GM19035 (cell line): ENCODE measurements at regions not wholly inside any gene's neighbourhood (a gene's known extent, or its start where the extent isn't known, plus 50 kb on each side); places are given as distances from the start of the nearest gene placed in this dataset.
A peak's percentile ranks its signal among the peaks of the same experiment; 100 is the strongest.
"Not testable (repeated sequence)": the region's sequence is repeated elsewhere in the genome, so short reads cannot be mapped to it uniquely, and the experiment has no call there.

Experiments
- ATAC-seq: cut with Tn5 transposase; IDR thresholded peaks from one replicate; pipeline ENCODE4 v1.9.1; 2021; ENCODE audit not compliant: unreplicated experiment

GRCh38 chr6:118719351-118720124 is 68.1 kb upstream of the CEP85L start:
- ATAC-seq = peak; percentile 45

- ATAC-seq = peak; percentile 8
Measured at GRCh38 chr6:118718903-118719302, 67.5 kb upstream of the CEP85L start.

GRCh38 chr6:118718297-118718696 is 66.9 kb upstream of the CEP85L start:
- no peak for ATAC-seq

- no peak for ATAC-seq
Measured at GRCh38 chr6:118717106-118717505, 65.7 kb upstream of the CEP85L start.

- not testable (repeated sequence) for ATAC-seq
Measured at GRCh38 chr6:118715907-118716306, 64.5 kb upstream of the CEP85L start.

- no peak for ATAC-seq
Measured at GRCh38 chr6:118715376-118715775, 64.0 kb upstream of the CEP85L start.

GRCh38 chr6:118714756-118715155 is 63.4 kb upstream of the CEP85L start:
- ATAC-seq = no peak

GRCh38 chr6:118712969-118713368 is 61.6 kb upstream of the CEP85L start:
- no peak for ATAC-seq

GRCh38 chr6:118710616-118711015 is 59.2 kb upstream of the CEP85L start:
- no peak for ATAC-seq

- ATAC-seq = peak; percentile 90
Measured at GRCh38 chr6:118709859-118710350, 58.5 kb upstream of the CEP85L start.

- no peak for ATAC-seq
Measured at GRCh38 chr6:118708744-118709143, 57.4 kb upstream of the CEP85L start.

GRCh38 chr6:118708055-118708454 is 56.7 kb upstream of the CEP85L start:
- no peak for ATAC-seq

- no peak for ATAC-seq
Measured at GRCh38 chr6:118706702-118707101, 55.3 kb upstream of the CEP85L start.

GRCh38 chr6:118705544-118706491 is 54.4 kb upstream of the CEP85L start:
- peak; percentile 42 for ATAC-seq

GRCh38 chr6:118704915-118705314 is 53.5 kb upstream of the CEP85L start:
- no peak for ATAC-seq

- ATAC-seq = not testable (repeated sequence)
Measured at GRCh38 chr6:118701260-118701659, 49.9 kb upstream of the CEP85L start.
